HCT116 (cell line): ENCODE measurements at regions not wholly inside any gene's neighbourhood (a gene's known extent, or its start where the extent isn't known, plus 50 kb on each side); places are given as distances from the start of the nearest gene placed in this dataset.

Experiments
- ATAC-seq: fragments of 200-7000 bp; cut with Tn5 transposase; 2 replicates; pipeline ENCODE4 v1.9.1; 2020; ENCODE audit warnings: mild to moderate bottlenecking, moderate library complexity
- BruUV-seq: library from RNA; stranded (reverse); fragments of 400-500 nt; replicated peaks from 2 replicates; lab custom pipeline; 2021; lab: Mats Ljungman, UMichigan
- CTCF ChIA-PET: fragments of 300-600 bp; sonication (Branson Sonifier 250); formaldehyde crosslinking; loops from one replicate; lab custom pipeline; 2021; ENCODE audit warnings: antibody characterized with exemption; lab: Charles Lee
- POLR2A ChIA-PET: fragments of 300-600, 350-600 bp; sonication (Branson Sonifier 250); formaldehyde crosslinking; loops from one replicate; lab custom pipeline; 2021; ENCODE audit warnings: antibody characterized with exemption; lab: Charles Lee
- RAD21 ChIA-PET, 2 experiments: fragments of 300-600 bp; sonication (Branson Sonifier 250); formaldehyde crosslinking; loops; one replicate each; lab custom pipeline; 2023; ENCODE audit warnings: low total read pairs in 2 of 2; ENCODE audit not compliant: uncharacterized antibody in 2 of 2, unreplicated experiment in 2 of 2, low non-redundant PET in 1 of 2; lab: Charles Lee
- DNase-seq: peaks from one replicate; pipeline ENCODE4 v3.0.0-alpha.2; 2010; ENCODE audit warnings: low read depth, low spot score
- H2AFZ ChIP-seq: fragments of 200-600 bp; shearing (Covaris generic), sonication (generic); 2 replicates; pipeline ENCODE4 v1.6.1; 2017; ENCODE audit warnings: low read depth, mixed run types, mixed read lengths, antibody characterized with exemption, low read length; ENCODE audit not compliant: poor library complexity, severe bottlenecking
- H3K27ac ChIP-seq: 2 replicates; pipeline ENCODE4 v1.5.1; 2012; ENCODE audit warnings: low read depth, low read length
- H3K27me3 ChIP-seq: fragments of 200-600 bp; sonication (generic); 2 replicates; pipeline ENCODE4 v1.6.1; 2016; ENCODE audit warnings: mixed run types, low read length, mixed read lengths; ENCODE audit not compliant: insufficient read depth
- H3K36me3 ChIP-seq, 2 experiments: fragments of 200-500 bp in 1 of 2; fragments of 200-600 bp in 1 of 2; sonication (Bioruptor generic) in 1 of 2; sonication (generic) in 1 of 2; 2 replicates each; pipeline versions ENCODE4 v1.5.1 to v1.6.1; 2014 to 2016; ENCODE audit warnings: low read length in 2 of 2, inconsistent platforms in 1 of 2, mixed read lengths in 1 of 2, mixed run types in 1 of 2; ENCODE audit not compliant: insufficient read depth in 2 of 2, control insufficient read depth in 1 of 2
- H3K4me1 ChIP-seq, 2 experiments: fragments of 200-600 bp in 1 of 2; sonication (generic) in 1 of 2; 2 replicates each; pipeline versions ENCODE4 v1.5.1 to v1.6.1; 2012 to 2017; ENCODE audit warnings: low read length in 2 of 2, inconsistent platforms in 1 of 2, mild to moderate bottlenecking in 1 of 2, mixed read lengths in 1 of 2, mixed run types in 1 of 2, moderate library complexity in 1 of 2; ENCODE audit not compliant: insufficient read depth in 2 of 2, control insufficient read depth in 1 of 2
- H3K4me2 ChIP-seq: fragments of 200-600 bp; sonication (generic); 2 replicates; pipeline ENCODE4 v1.6.1; 2017; ENCODE audit warnings: mixed run types, low read length, mixed read lengths
- H3K4me3 ChIP-seq, 2 experiments: fragments of 200-600 bp in 1 of 2; sonication (generic) in 1 of 2; replicated peaks in 1 of 2; 2 replicates each; pipeline ENCODE4 v1.5.1; 2011 to 2016; ENCODE audit warnings: low read length in 2 of 2, control low read depth in 1 of 2, low read depth in 1 of 2, mild to moderate bottlenecking in 1 of 2, mixed read lengths in 1 of 2, mixed run types in 1 of 2
- H3K79me2 ChIP-seq: fragments of 200-600 bp; sonication (generic); 2 replicates; pipeline ENCODE4 v1.6.1; 2017; ENCODE audit warnings: mild to moderate bottlenecking, mixed run types, low read length, moderate library complexity, mixed read lengths; ENCODE audit not compliant: insufficient read depth
- H3K9ac ChIP-seq: fragments of 200-600 bp; sonication (generic); 2 replicates; pipeline ENCODE4 v1.6.1; 2016; ENCODE audit warnings: low read length, mixed read lengths
- H3K9me2 ChIP-seq: fragments of 200-600 bp; sonication (generic), shearing (Covaris generic); 2 replicates; pipeline ENCODE4 v1.6.1; 2017; ENCODE audit warnings: mixed run types, mild to moderate bottlenecking, moderate library complexity; ENCODE audit not compliant: insufficient read depth
- H3K9me3 ChIP-seq, 2 experiments: fragments of 200-500 bp in 1 of 2; fragments of 200-600 bp in 1 of 2; sonication (Bioruptor generic) in 1 of 2; sonication (generic) in 1 of 2; 2 replicates each; pipeline ENCODE4 v1.6.1; 2014 to 2017; ENCODE audit warnings: low read length in 2 of 2, mixed read lengths in 2 of 2, inconsistent platforms in 1 of 2, low read depth in 1 of 2, mild to moderate bottlenecking in 1 of 2, mixed run types in 1 of 2, moderate library complexity in 1 of 2; ENCODE audit not compliant: control insufficient read depth in 1 of 2, insufficient read depth in 1 of 2
- H4K20me1 ChIP-seq: fragments of 200-600 bp; sonication (generic), shearing (Covaris generic); 2 replicates; pipeline ENCODE4 v1.6.1; 2017; ENCODE audit warnings: mixed run types, mild to moderate bottlenecking, moderate library complexity; ENCODE audit not compliant: insufficient read depth
- ATF3 ChIP-seq: IDR thresholded peaks from 2 replicates; pipeline ENCODE4 v1.6.1; 2012
- CEBPB ChIP-seq: IDR thresholded peaks from 2 replicates; pipeline ENCODE4 v1.6.1; 2012; ENCODE audit warnings: low read depth
- ELF1 ChIP-seq: IDR thresholded peaks from 2 replicates; pipeline ENCODE4 v1.6.1; 2012; ENCODE audit warnings: low read depth, borderline replicate concordance
- EZH2 ChIP-seq: fragments of 200-600 bp; sonication (generic); IDR thresholded peaks from 2 replicates; pipeline ENCODE4 v1.6.1; 2017; ENCODE audit warnings: antibody characterized with exemption, mixed run types
- EZH2phosphoT487 ChIP-seq: fragments of 200-600 bp; IDR thresholded peaks from 2 replicates; pipeline ENCODE4 v1.6.1; 2018; ENCODE audit warnings: antibody characterized with exemption, borderline replicate concordance
- FOSL1 ChIP-seq: IDR thresholded peaks from 2 replicates; pipeline ENCODE4 v1.6.1; 2012; ENCODE audit warnings: low read depth
- JUND ChIP-seq: IDR thresholded peaks from 2 replicates; pipeline ENCODE4 v1.6.1; 2012
- POLR2AphosphoS5 ChIP-seq: IDR thresholded peaks from 2 replicates; pipeline ENCODE4 v1.6.1; 2011; ENCODE audit warnings: mild to moderate bottlenecking, low read depth, low read length, moderate library complexity
- RAD21 ChIP-seq: IDR thresholded peaks from 2 replicates; pipeline ENCODE4 v1.6.1; 2012; ENCODE audit warnings: low read depth, mild to moderate bottlenecking
- SIN3A ChIP-seq: IDR thresholded peaks from 2 replicates; pipeline ENCODE4 v1.6.1; 2012; ENCODE audit warnings: low read depth
- SRF ChIP-seq: IDR thresholded peaks from 2 replicates; pipeline ENCODE4 v1.6.1; 2012; ENCODE audit warnings: low read depth
- TCF7L2 ChIP-seq: IDR thresholded peaks from 2 replicates; pipeline ENCODE4 v1.7.0; 2011; ENCODE audit warnings: borderline replicate concordance, inconsistent platforms; ENCODE audit not compliant: insufficient read depth, insufficient read length; ENCODE audit errors: extremely low read depth
- YY1 ChIP-seq: IDR thresholded peaks from 2 replicates; pipeline ENCODE4 v1.6.1; 2011; ENCODE audit warnings: low read length, low read depth, moderate library complexity, mild to moderate bottlenecking; ENCODE audit not compliant: insufficient replicate concordance; ENCODE audit errors: extremely low read depth
- ZBTB33 ChIP-seq: IDR thresholded peaks from 2 replicates; pipeline ENCODE4 v1.6.1; 2011; ENCODE audit warnings: mild to moderate bottlenecking, low read length, moderate library complexity; ENCODE audit not compliant: insufficient replicate concordance; ENCODE audit errors: extremely low read depth
- ZFX ChIP-seq: fragments of 450-650 bp; IDR thresholded peaks from 2 replicates; pipeline ENCODE4 v1.6.1; 2017
- ZNF274 ChIP-seq: fragments of 200-500 bp; sonication (Bioruptor generic); IDR thresholded peaks from 2 replicates; pipeline ENCODE4 v1.6.1; 2014; ENCODE audit warnings: mild to moderate bottlenecking, low read depth, low read length, inconsistent platforms
- intact Hi-C: fragments of 100-400 bp; cut with micrococcal nuclease; formaldehyde crosslinking; loops from 2 replicates; pipeline ENCODE4 v1.10.0; 2022

- TF ChIP-seq TCF7L2, result no peak
- TF ChIP-seq ZFX, result no peak
- no peak for TF ChIP-seq FOSL1
- TF ChIP-seq JUND, result no peak
Measured at GRCh38 chr5:45093377-45093776, 284.6 kb downstream of the MRPS30 start (continued).

- ChIA-PET CTCF (no interaction called here), RAD21 (no interaction called here), POLR2A (no interaction called here)
- Histone ChIP-seq H3K4me2 (no peak overlapping the region), H4K20me1 (no peaks in the 10 kb centered on the region), H3K27me3 (no peaks in the 10 kb centered on the region), H2AFZ (no peak overlapping the region), H3K36me3 (no peaks in the 10 kb centered on the region), H3K9ac (no peak overlapping the region), H3K79me2 (no peaks in the 10 kb centered on the region), H3K9me2 (no peaks in the 10 kb centered on the region), H3K27ac (no peak overlapping the region), H3K4me3 (no peak overlapping the region), H3K4me1 (no peaks in the 10 kb centered on the region), H3K9me3 (no peaks in the 10 kb centered on the region)
- TF ChIP-seq ZNF274 (no peak), SRF (no peak)
- intact Hi-C loops, result no loop called here
- no TSS peak for BruUV-seq
- ATAC-seq (no peak), DNase-seq (no peak)
Measured at GRCh38 chr5:45094876-45095440, 286.2 kb downstream of the MRPS30 start.

- H3K4me3 ChIP-seq, result no peak overlapping the region
- H3K4me2 ChIP-seq, result no peak overlapping the region
- no peaks in the 10 kb centered on the region for H3K9me2 ChIP-seq
- no peaks in the 10 kb centered on the region for H4K20me1 ChIP-seq
- ATAC-seq (no peak), DNase-seq (no peak)
- no peaks in the 10 kb centered on the region for H3K4me1 ChIP-seq
- H3K9me3 ChIP-seq, result no peaks in the 10 kb centered on the region
- ChIA-PET RAD21 (no interaction called here), POLR2A (no interaction called here), CTCF (no interaction called here)
- no peak overlapping the region for H2AFZ ChIP-seq
- BruUV-seq, result no TSS peak
- TF ChIP-seq POLR2AphosphoS5 (no peak), EZH2 (no peak), RAD21 (no peak), EZH2phosphoT487 (no peak), ATF3 (no peak), ZBTB33 (no peak), CEBPB (no peak), YY1 (no peak), ZFX (no peak), SIN3A (no peak), ELF1 (no peak), JUND (no peak)
- H3K36me3 ChIP-seq, result no peaks in the 10 kb centered on the region
- no peaks in the 10 kb centered on the region for H3K27me3 ChIP-seq
- H3K79me2 ChIP-seq, result no peaks in the 10 kb centered on the region
- H3K9ac ChIP-seq, result no peak overlapping the region
- no peak overlapping the region for H3K27ac ChIP-seq
- intact Hi-C loops, result no loop called here
Measured at GRCh38 chr5:45098483-45098882, 289.7 kb downstream of the MRPS30 start.
